ENCODE measurements at regions not wholly inside any gene's neighbourhood (a gene's known extent, or its start where the extent isn't known, plus 50 kb on each side); places are given as distances from the start of the nearest gene placed in this dataset.

- TF ChIP-seq POLR2AphosphoS5 (IDR thresholded peaks at IDR 0.05; ENCODE audit: borderline replicate concordance, low read depth, low read length), result no peak
- no peak for TF ChIP-seq EZH2 (IDR thresholded peaks at IDR 0.05)
- TF ChIP-seq FOXP2 (optimal IDR thresholded peaks at IDR 0.05; ENCODE audit: control extremely low read depth, extremely low read length, insufficient read depth), result no peak
These were observed 138.1 kb downstream of the SUCLG1 start for GRCh38 chr2:84320940-84321339.

Data from SK-N-MC (cell line).